B cell (primary cell): ENCODE measurements at regions not wholly inside any gene's neighbourhood (a gene's known extent, or its start where the extent isn't known, plus 50 kb on each side); places are given as distances from the start of the nearest gene placed in this dataset.

Experiments used
- ATAC-seq: fragments of 200-7000 bp; cut with Tn5 transposase; one replicate; pipeline ENCODE4 v1.10.0; 2021; ENCODE audit warnings: low read depth, mild to moderate bottlenecking, moderate number of reproducible peaks, moderate library complexity
- CTCF ChIA-PET: fragments of 350-600 bp; sonication (Branson Sonifier 250); formaldehyde crosslinking; loops from one replicate; lab custom pipeline; 2021; ENCODE audit warnings: antibody characterized with exemption, inconsistent platforms; lab: Charles Lee
- POLR2A ChIA-PET: fragments of 350-600 bp; sonication (Branson Sonifier 250); formaldehyde crosslinking; loops from one replicate; lab custom pipeline; 2021; ENCODE audit warnings: antibody characterized with exemption; lab: Charles Lee
- DNase-seq: peaks from one replicate; pipeline ENCODE4 v3.0.0; 2013
- H2AFZ ChIP-seq: 2 replicates; pipeline ENCODE4 v1.6.1; 2012; ENCODE audit warnings: mild to moderate bottlenecking, low read depth, low read length; ENCODE audit not compliant: insufficient read depth, poor library complexity, severe bottlenecking
- H3K27ac ChIP-seq, 2 donors: 1 replicate in 1 of 2; 2 replicates in 1 of 2; pipeline ENCODE4 v1.5.1; 2012 to 2013; ENCODE audit warnings: low read length in 2 of 2, mild to moderate bottlenecking in 2 of 2, moderate library complexity in 1 of 2
- H3K27me3 ChIP-seq, 4 experiments: fragments of 200-600 bp in 1 of 4; sonication (generic) in 1 of 4; replicated peaks in 1 of 4; 1 replicate in 2 of 4; 2 replicates in 2 of 4; pipeline versions ENCODE4 v1.6.1 to v1.7.0; 2013 to 2016; ENCODE audit warnings: low read length in 3 of 4, mild to moderate bottlenecking in 2 of 4, mixed read lengths in 1 of 4, moderate library complexity in 1 of 4; ENCODE audit not compliant: insufficient read depth in 4 of 4, control insufficient read depth in 3 of 4; ENCODE audit errors: control extremely low read depth in 1 of 4
- H3K36me3 ChIP-seq, 2 experiments: replicated peaks in 1 of 2; 1 replicate in 1 of 2; 2 replicates in 1 of 2; pipeline versions ENCODE4 v1.6.1 to v1.7.1; 2013; ENCODE audit warnings: low read length in 1 of 2; ENCODE audit not compliant: insufficient read depth in 2 of 2, control insufficient read depth in 1 of 2; ENCODE audit errors: control extremely low read depth in 1 of 2, extremely low read depth in 1 of 2
- H3K4me1 ChIP-seq, 2 donors: fragments of 200-600 bp in 1 of 2; sonication (generic) in 1 of 2; 1 replicate in 1 of 2; 2 replicates in 1 of 2; pipeline versions ENCODE4 v1.5.1 to v1.6.1; 2013 to 2017; ENCODE audit warnings: low read length in 2 of 2; ENCODE audit not compliant: control insufficient read depth in 2 of 2, insufficient read depth in 2 of 2
- H3K4me2 ChIP-seq: replicated peaks from 2 replicates; pipeline ENCODE3; 2012; ENCODE audit warnings: mild to moderate bottlenecking, low read depth, low read length; ENCODE audit not compliant: poor library complexity, severe bottlenecking
- H3K4me3 ChIP-seq, 5 experiments: fragments of 200-600 bp in 1 of 5; sonication (generic) in 1 of 5; 1 replicate in 3 of 5; 2 replicates in 2 of 5; pipeline versions ENCODE4 v1.5.1 to v1.7.0; 2011 to 2016; ENCODE audit warnings: low read length in 4 of 5, mild to moderate bottlenecking in 4 of 5, low read depth in 2 of 5, control low read depth in 1 of 5, moderate library complexity in 1 of 5; ENCODE audit not compliant: insufficient read depth in 1 of 5; ENCODE audit errors: control extremely low read depth in 1 of 5, extremely low read depth in 1 of 5
- H3K79me2 ChIP-seq: fragments of 200-600 bp; sonication (generic); one replicate; pipeline ENCODE4 v1.6.0; 2016; ENCODE audit warnings: low read length; ENCODE audit not compliant: control insufficient read depth, insufficient read depth
- H3K9ac ChIP-seq: fragments of 200-600 bp; sonication (generic); 2 replicates; pipeline ENCODE4 v1.6.1; 2017; ENCODE audit warnings: mild to moderate bottlenecking, low read length, moderate library complexity
- H3K9me3 ChIP-seq, 3 donors: one replicate each; pipeline versions ENCODE4 v1.6.1 to v1.7.1; 2013; ENCODE audit warnings: low read length in 2 of 3; ENCODE audit not compliant: control insufficient read depth in 2 of 3, insufficient read depth in 1 of 3; ENCODE audit errors: control extremely low read depth in 1 of 3
- H4K20me1 ChIP-seq: 2 replicates; pipeline ENCODE4 v1.6.0; 2012; ENCODE audit warnings: mild to moderate bottlenecking, low read length; ENCODE audit not compliant: insufficient read depth, control insufficient read depth, poor library complexity, severe bottlenecking
- H3K27ac Mint-ChIP-seq: one replicate; pipeline ENCODE4 v1.8.0; 2021; ENCODE audit warnings: mixed read lengths
- H3K27me3 Mint-ChIP-seq: one replicate; pipeline ENCODE4 v1.8.0; 2021; ENCODE audit warnings: mixed read lengths
- H3K4me1 Mint-ChIP-seq: one replicate; pipeline ENCODE4 v1.8.0; 2021; ENCODE audit warnings: mixed read lengths
- H3K4me3 Mint-ChIP-seq: one replicate; pipeline ENCODE4 v1.8.0; 2021; ENCODE audit warnings: mixed read lengths
- H3K9me3 Mint-ChIP-seq: one replicate; pipeline ENCODE4 v1.8.0; 2022; ENCODE audit warnings: mixed read lengths; ENCODE audit not compliant: insufficient read depth
- EZH2 ChIP-seq: IDR thresholded peaks from 2 replicates; pipeline ENCODE4 v1.6.1; 2012; ENCODE audit warnings: borderline replicate concordance, low read depth, mild to moderate bottlenecking, moderate library complexity, low read length; ENCODE audit not compliant: insufficient read depth, poor library complexity, severe bottlenecking
- WGBS: methylation state at CpG from one replicate; pipeline ENCODE4 v1.1.5; 2013; ENCODE audit warnings: missing lambda C conversion rate; ENCODE audit not compliant: insufficient coverage; 5-methylcytosine and 5-hydroxymethylcytosine counted together
- intact Hi-C: fragments of 100-400 bp; cut with micrococcal nuclease; formaldehyde crosslinking; loops from one replicate; pipeline ENCODE4 v1.10.0; 2022
- TF ChIP-seq, protein P1 (sequence below): fragments of 200-600 bp; IDR thresholded peaks from one replicate; pipeline ENCODE4 v1.8.0; 2022; ENCODE audit warnings: antibody characterized with exemption, mild to moderate bottlenecking

DNA sequence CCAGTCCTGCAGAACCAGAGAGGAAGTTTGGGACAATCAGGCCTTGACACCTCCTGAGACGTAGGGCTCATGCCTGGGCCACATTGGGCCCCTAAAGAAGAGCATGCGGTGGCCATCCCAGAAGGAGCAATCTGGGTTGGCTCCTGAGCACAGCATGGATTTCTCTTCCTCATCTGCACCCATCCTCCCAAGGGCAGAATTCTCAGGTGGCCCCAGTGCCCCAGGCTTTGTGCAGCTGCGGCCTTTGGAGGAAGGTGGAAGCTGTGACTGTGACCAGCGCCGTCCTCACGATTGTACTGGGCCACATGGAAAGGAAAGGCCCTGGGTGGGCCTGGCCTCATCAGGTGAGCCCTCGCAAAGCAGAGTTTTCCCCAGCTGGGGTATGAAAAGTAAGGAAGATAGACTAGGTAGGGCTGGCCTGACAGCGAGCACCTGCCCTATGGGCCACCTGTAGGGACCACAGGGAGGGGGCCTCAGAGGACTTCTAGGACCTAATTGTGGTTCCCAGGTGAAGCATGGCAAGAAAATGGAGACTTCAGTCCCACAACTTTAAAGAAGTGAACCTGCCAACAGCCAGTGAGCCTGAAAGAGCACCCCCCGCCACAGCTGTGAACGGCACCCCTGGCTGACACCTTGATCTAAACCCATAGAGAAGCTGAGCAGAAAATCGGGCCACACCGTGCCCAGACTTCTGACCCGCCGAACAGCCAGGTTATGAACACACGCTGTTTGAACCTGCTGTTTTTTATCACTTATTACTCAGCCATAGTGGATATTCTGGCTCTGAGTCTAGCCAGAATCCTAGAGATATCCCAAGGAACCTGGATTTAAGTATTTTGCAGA is 164.1 kb downstream of the IRX2 start:
- no peak overlapping the region for H3K27ac ChIP-seq
- Mint-ChIP-seq H3K9me3 (no peaks in the 10 kb centered on the region), H3K4me1 (no peaks in the 10 kb centered on the region), H3K27me3 (no peaks in the 10 kb centered on the region), H3K4me3 (no peak overlapping the region), H3K27ac (no peak overlapping the region)
- ATAC-seq (no peak), DNase-seq (no peak)
- H2AFZ ChIP-seq, result no peak overlapping the region
- H4K20me1 ChIP-seq, result no peaks in the 10 kb centered on the region
- H3K9me3 ChIP-seq, result peaks cover 0 to 41% (median 0%) of the 10 kb centered on the region in 3 donors
- ChIA-PET POLR2A (no interaction called here), CTCF (no interaction called here)
- no peaks in the 10 kb centered on the region for H3K79me2 ChIP-seq
- 86% methylated on average over 15 of the region's 15 CpGs for WGBS
- H3K4me1 ChIP-seq, result no peaks in the 10 kb centered on the region
- no peak overlapping the region for H3K4me3 ChIP-seq
- no peaks in the 10 kb centered on the region for H3K36me3 ChIP-seq
- TF ChIP-seq, protein P1, sequence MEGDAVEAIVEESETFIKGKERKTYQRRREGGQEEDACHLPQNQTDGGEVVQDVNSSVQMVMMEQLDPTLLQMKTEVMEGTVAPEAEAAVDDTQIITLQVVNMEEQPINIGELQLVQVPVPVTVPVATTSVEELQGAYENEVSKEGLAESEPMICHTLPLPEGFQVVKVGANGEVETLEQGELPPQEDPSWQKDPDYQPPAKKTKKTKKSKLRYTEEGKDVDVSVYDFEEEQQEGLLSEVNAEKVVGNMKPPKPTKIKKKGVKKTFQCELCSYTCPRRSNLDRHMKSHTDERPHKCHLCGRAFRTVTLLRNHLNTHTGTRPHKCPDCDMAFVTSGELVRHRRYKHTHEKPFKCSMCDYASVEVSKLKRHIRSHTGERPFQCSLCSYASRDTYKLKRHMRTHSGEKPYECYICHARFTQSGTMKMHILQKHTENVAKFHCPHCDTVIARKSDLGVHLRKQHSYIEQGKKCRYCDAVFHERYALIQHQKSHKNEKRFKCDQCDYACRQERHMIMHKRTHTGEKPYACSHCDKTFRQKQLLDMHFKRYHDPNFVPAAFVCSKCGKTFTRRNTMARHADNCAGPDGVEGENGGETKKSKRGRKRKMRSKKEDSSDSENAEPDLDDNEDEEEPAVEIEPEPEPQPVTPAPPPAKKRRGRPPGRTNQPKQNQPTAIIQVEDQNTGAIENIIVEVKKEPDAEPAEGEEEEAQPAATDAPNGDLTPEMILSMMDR, result no peak
- TF ChIP-seq EZH2, result no peak
- H3K9ac ChIP-seq, result no peak overlapping the region
- intact Hi-C loops, result no loop called here
- no peak overlapping the region for H3K4me2 ChIP-seq
- H3K27me3 ChIP-seq, result no peaks in the 10 kb centered on the region

DNA sequence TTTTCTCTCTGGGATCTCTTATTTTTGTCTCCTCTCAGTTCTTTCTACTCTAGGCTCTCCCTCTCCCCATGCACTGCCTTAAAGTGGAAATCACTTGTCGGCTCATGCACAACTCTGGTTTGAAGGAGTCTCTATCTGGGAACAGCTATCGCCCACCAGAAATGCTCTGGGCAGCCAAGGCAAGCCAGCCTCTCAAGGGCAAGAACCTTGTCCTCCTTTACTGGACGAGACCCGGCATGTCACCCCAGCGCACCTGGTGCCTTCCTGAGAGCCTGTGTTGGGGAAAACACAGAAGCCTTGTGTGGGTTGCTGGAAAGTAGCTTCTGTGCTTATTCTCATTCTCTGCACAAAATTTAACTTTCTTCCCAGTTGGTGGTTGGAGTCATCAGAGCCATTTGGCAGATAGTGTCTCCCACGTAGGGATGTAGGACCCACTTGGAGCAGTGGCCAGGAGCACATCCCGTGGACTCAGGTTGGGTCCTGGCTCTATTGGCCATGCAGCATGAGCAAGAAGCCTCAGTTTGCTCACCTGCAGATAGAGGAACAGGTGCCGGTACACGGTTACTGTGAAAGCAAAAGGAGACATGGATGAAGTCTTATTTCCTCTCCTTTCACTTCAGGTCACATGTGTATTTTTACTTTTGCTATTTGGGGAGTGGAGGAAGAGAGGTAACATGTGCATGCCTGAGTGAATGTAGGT is 165.3 kb downstream of the IRX2 start:
- Histone ChIP-seq H3K9ac (no peak overlapping the region), H3K27ac (no peak overlapping the region), H4K20me1 (no peaks in the 10 kb centered on the region), H2AFZ (no peak overlapping the region), H3K36me3 (no peaks in the 10 kb centered on the region), H3K9me3 (peaks cover 0 to 43% (median 0%) of the 10 kb centered on the region in 3 donors), H3K4me2 (no peak overlapping the region), H3K79me2 (no peaks in the 10 kb centered on the region), H3K4me3 (no peak overlapping the region), H3K27me3 (no peaks in the 10 kb centered on the region), H3K4me1 (no peaks in the 10 kb centered on the region)
- Mint-ChIP-seq H3K27ac (no peak overlapping the region), H3K9me3 (no peaks in the 10 kb centered on the region), H3K4me3 (no peak overlapping the region), H3K4me1 (no peaks in the 10 kb centered on the region), H3K27me3 (no peaks in the 10 kb centered on the region)
- no peak for ATAC-seq
- no peak for DNase-seq
- intact Hi-C loops, result no loop called here
- CTCF ChIA-PET, result no interaction called here
- 88% methylated on average over 4 of the region's 9 CpGs for WGBS
- POLR2A ChIA-PET, result no interaction called here
- TF ChIP-seq, protein P1, result no peak
- no peak for TF ChIP-seq EZH2
